Calu3 (cell line): ENCODE measurements at regions not wholly inside any gene's neighbourhood (a gene's known extent, or its start where the extent isn't known, plus 50 kb on each side); places are given as distances from the start of the nearest gene placed in this dataset.

ENCODE experiments used
- BruUV-seq: library from RNA; stranded (reverse); fragments of 400-500 nt; replicated peaks from 2 replicates; lab custom pipeline; 2021; lab: Mats Ljungman, UMichigan
- CTCF ChIA-PET: fragments of 300-600 bp; sonication (Branson Sonifier 250); formaldehyde crosslinking; loops from one replicate; lab custom pipeline; 2022; ENCODE audit warnings: antibody characterized with exemption; lab: Charles Lee
- DNase-seq: peaks from one replicate; pipeline ENCODE4 v3.0.0; 2022
- H3K27ac Mint-ChIP-seq: one replicate; pipeline ENCODE4 v1.8.0; 2022; ENCODE audit warnings: mixed read lengths; ENCODE audit not compliant: unreplicated experiment
- H3K27me3 Mint-ChIP-seq: one replicate; pipeline ENCODE4 v1.8.0; 2022; ENCODE audit warnings: mixed read lengths; ENCODE audit not compliant: unreplicated experiment
- H3K36me3 Mint-ChIP-seq: one replicate; pipeline ENCODE4 v1.8.0; 2022; ENCODE audit warnings: mild to moderate bottlenecking, moderate library complexity, mixed read lengths; ENCODE audit not compliant: insufficient read depth, unreplicated experiment
- H3K4me1 Mint-ChIP-seq: one replicate; pipeline ENCODE4 v1.8.0; 2022; ENCODE audit warnings: mild to moderate bottlenecking, low read depth, mixed read lengths; ENCODE audit not compliant: unreplicated experiment
- H3K4me3 Mint-ChIP-seq: one replicate; pipeline ENCODE4 v1.8.0; 2022; ENCODE audit warnings: mild to moderate bottlenecking, low read depth, moderate library complexity, mixed read lengths; ENCODE audit not compliant: unreplicated experiment
- H3K9me3 Mint-ChIP-seq: one replicate; pipeline ENCODE4 v1.8.0; 2022; ENCODE audit warnings: low read depth, mixed read lengths; ENCODE audit not compliant: unreplicated experiment
- CTCF ChIP-seq: fragments of 200-600 bp; IDR thresholded peaks from one replicate; pipeline ENCODE4 v1.8.0; 2022; ENCODE audit warnings: antibody characterized with exemption; ENCODE audit not compliant: unreplicated experiment
- intact Hi-C: fragments of 100-400 bp; cut with micrococcal nuclease; formaldehyde crosslinking; loops from one replicate; pipeline ENCODE4 v1.10.0; 2022; ENCODE audit not compliant: unreplicated experiment

- CTCF ChIA-PET: no interaction called here
- BruUV-seq: no TSS peak
- DNase-seq: no peak
- Mint-ChIP-seq H3K36me3 (no peaks in the 10 kb centered on the region), H3K4me1 (no peaks in the 10 kb centered on the region), H3K4me3 (no peak overlapping the region), H3K9me3 (no peaks in the 10 kb centered on the region), H3K27ac (no peak overlapping the region), H3K27me3 (peaks cover 84% of the 10 kb centered on the region)
- intact Hi-C loops: no loop called here
- no peak for TF ChIP-seq CTCF
These were observed 396.7 kb downstream of the BUD13 start for GRCh38 chr11:116376054-116376453.

- CTCF ChIA-PET: no interaction called here
- Mint-ChIP-seq H3K27me3 (peaks cover 84% of the 10 kb centered on the region), H3K9me3 (no peaks in the 10 kb centered on the region), H3K4me1 (no peaks in the 10 kb centered on the region), H3K36me3 (no peaks in the 10 kb centered on the region), H3K4me3 (no peak overlapping the region), H3K27ac (no peak overlapping the region)
- intact Hi-C loops: no loop called here
- no peak for TF ChIP-seq CTCF
- BruUV-seq: no TSS peak
- no peak for DNase-seq
These were observed 397.6 kb downstream of the BUD13 start for GRCh38 chr11:116375221-116375620.

- CTCF ChIA-PET: no interaction called here
- intact Hi-C loops: no loop called here
- Mint-ChIP-seq H3K27me3 (peaks cover 83% of the 10 kb centered on the region), H3K9me3 (no peaks in the 10 kb centered on the region), H3K4me3 (no peak overlapping the region), H3K36me3 (no peaks in the 10 kb centered on the region), H3K27ac (no peak overlapping the region), H3K4me1 (no peaks in the 10 kb centered on the region)
- no TSS peak for BruUV-seq
- no peak for TF ChIP-seq CTCF
- no peak for DNase-seq
These were observed 398.7 kb downstream of the BUD13 start for GRCh38 chr11:116374085-116374484.

- no TSS peak for BruUV-seq
- no peaks in the 10 kb centered on the region for H3K9me3 Mint-ChIP-seq
- no peak overlapping the region for H3K4me3 Mint-ChIP-seq
- DNase-seq: no peak
- no peaks in the 10 kb centered on the region for H3K36me3 Mint-ChIP-seq
- no peaks in the 10 kb centered on the region for H3K4me1 Mint-ChIP-seq
- no peak for TF ChIP-seq CTCF
- intact Hi-C loops: no loop called here
- CTCF ChIA-PET: no interaction called here
- no peak overlapping the region for H3K27ac Mint-ChIP-seq
- peaks cover 82% of the 10 kb centered on the region for H3K27me3 Mint-ChIP-seq
These were observed 399.5 kb downstream of the BUD13 start for GRCh38 chr11:116373104-116373944.
